ENCODE measurements at regions not wholly inside any gene's neighbourhood (a gene's known extent, or its start where the extent isn't known, plus 50 kb on each side); places are given as distances from the start of the nearest gene placed in this dataset.

DNA sequence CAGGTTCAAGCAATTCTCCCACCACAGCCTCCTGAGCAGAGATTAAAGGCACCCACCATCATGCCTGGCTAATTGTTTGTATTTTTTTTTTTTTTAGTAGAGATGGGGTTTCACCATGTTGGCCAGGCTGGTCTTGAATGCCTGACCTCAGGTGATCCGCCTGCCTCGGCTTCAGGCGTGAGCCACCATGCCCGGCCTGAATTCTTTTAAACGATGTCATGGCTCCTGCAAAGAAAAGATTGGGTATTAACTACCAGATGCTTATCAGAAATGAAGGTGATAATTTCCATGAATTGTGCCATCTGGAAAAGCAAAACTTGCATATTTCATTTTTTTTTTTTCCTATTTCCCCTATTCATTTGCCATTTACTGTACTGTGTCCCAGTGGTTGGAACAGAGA is 195.7 kb upstream of the IGFBP7 start:
- H2BK12ac ChIP-seq (ENCODE audit: insufficient read length, low read depth, low read length): no peak overlapping the region
- Mint-ChIP-seq H3K27me3 (ENCODE audit: low read depth) (peaks cover 3% of the 10 kb centered on the region), H3K36me3 (ENCODE audit: insufficient read depth in 1 of 3, low read depth in 3 of 3) (peaks cover 3 to 14% (median 7%) of the 10 kb centered on the region in 3 experiments; a peak in 6 of 7 replicates), H3K27ac (no peak overlapping the region), H3K4me3 (no peak overlapping the region), H3K4me1 (peaks cover 0 to 2% of the 10 kb centered on the region in 2 experiments; a peak in 1 of 4 replicates), H3K9me3 (peaks cover 16 to 20% of the 10 kb centered on the region in 2 experiments)
- no CpG with 5 or more reads among the region's 5 CpGs for WGBS (ENCODE audit: extremely low coverage, insufficient read length, low lambda C conversion rate)
- TF ChIP-seq, protein P1, sequence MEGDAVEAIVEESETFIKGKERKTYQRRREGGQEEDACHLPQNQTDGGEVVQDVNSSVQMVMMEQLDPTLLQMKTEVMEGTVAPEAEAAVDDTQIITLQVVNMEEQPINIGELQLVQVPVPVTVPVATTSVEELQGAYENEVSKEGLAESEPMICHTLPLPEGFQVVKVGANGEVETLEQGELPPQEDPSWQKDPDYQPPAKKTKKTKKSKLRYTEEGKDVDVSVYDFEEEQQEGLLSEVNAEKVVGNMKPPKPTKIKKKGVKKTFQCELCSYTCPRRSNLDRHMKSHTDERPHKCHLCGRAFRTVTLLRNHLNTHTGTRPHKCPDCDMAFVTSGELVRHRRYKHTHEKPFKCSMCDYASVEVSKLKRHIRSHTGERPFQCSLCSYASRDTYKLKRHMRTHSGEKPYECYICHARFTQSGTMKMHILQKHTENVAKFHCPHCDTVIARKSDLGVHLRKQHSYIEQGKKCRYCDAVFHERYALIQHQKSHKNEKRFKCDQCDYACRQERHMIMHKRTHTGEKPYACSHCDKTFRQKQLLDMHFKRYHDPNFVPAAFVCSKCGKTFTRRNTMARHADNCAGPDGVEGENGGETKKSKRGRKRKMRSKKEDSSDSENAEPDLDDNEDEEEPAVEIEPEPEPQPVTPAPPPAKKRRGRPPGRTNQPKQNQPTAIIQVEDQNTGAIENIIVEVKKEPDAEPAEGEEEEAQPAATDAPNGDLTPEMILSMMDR (conservative IDR thresholded peaks at IDR 0.05): no peak
- H3K79me1 ChIP-seq (ENCODE audit: insufficient read depth, low read depth, low read length, poor library complexity, severe bottlenecking): no peaks in the 10 kb centered on the region
- H3K9ac ChIP-seq (ENCODE audit: extremely low read depth, insufficient read length, low read length): no peak overlapping the region
- H2BK20ac ChIP-seq (ENCODE audit: low read depth, low read length, poor library complexity, severe bottlenecking): no peak overlapping the region
- no peaks in the 10 kb centered on the region for H3K9me3 ChIP-seq (ENCODE audit: control insufficient read depth, low read depth, low read length)
- no peak overlapping the region for H4K5ac ChIP-seq (ENCODE audit: insufficient read length, low read depth, low read length)
- no peaks in the 10 kb centered on the region; the same call in 1 of the 2 replicates for H3K4me1 ChIP-seq (ENCODE audit: insufficient read depth, low read length)
- H3T11ph ChIP-seq (ENCODE audit: low read length): no peak overlapping the region
- no peaks in the 10 kb centered on the region for H4K20me1 ChIP-seq (ENCODE audit: control insufficient read depth, insufficient read depth, insufficient read length)
- H3K56ac ChIP-seq (ENCODE audit: insufficient read length, low read depth, low read length): no peak overlapping the region
- H2AFZ ChIP-seq (ENCODE audit: low read length): no peak overlapping the region
- no peak overlapping the region for H3K18ac ChIP-seq (ENCODE audit: insufficient read length, low read depth, low read length)
- no peak overlapping the region for H2BK5ac ChIP-seq (ENCODE audit: insufficient read length, low read length)
- no peak overlapping the region for H3K27ac ChIP-seq (ENCODE audit: insufficient read length, low read depth, low read length)
- H3K23me2 ChIP-seq (ENCODE audit: insufficient read length, low read depth, low read length, poor library complexity, severe bottlenecking): no peaks in the 10 kb centered on the region
- no peak overlapping the region for H4K91ac ChIP-seq (ENCODE audit: insufficient read length, low read depth, low read length)
- no peak for DNase-seq
- no peak overlapping the region for H2AK5ac ChIP-seq (ENCODE audit: insufficient read length, low read length)
- no peaks in the 10 kb centered on the region for H3K79me2 ChIP-seq (ENCODE audit: insufficient read depth, low read length)
- H2BK15ac ChIP-seq (ENCODE audit: low read depth, low read length): no peak overlapping the region
- H2BK120ac ChIP-seq (ENCODE audit: low read depth, low read length, poor library complexity, severe bottlenecking): no peak overlapping the region
- H3K27me3 ChIP-seq (ENCODE audit: insufficient read depth, low read length): no peaks in the 10 kb centered on the region
- H3K4ac ChIP-seq (ENCODE audit: low read depth, low read length): no peak overlapping the region
- no peak overlapping the region for H3K14ac ChIP-seq (ENCODE audit: insufficient read depth, low read length)
- no peak overlapping the region for H3K23ac ChIP-seq (ENCODE audit: insufficient read length, low read depth, low read length)
- no peak overlapping the region for H3K4me2 ChIP-seq (ENCODE audit: insufficient read depth, insufficient read length, low read length)
- no peak overlapping the region for H4K8ac ChIP-seq (replicated peaks; ENCODE audit: insufficient read length, low read depth, low read length)
